HG03280 (cell line): ENCODE measurements at regions not wholly inside any gene's neighbourhood (a gene's known extent, or its start where the extent isn't known, plus 50 kb on each side); places are given as distances from the start of the nearest gene placed in this dataset.

Source experiments
- ATAC-seq: cut with Tn5 transposase; IDR thresholded peaks from one replicate; pipeline ENCODE4 v1.9.1; 2021; ENCODE audit warnings: mild to moderate bottlenecking, moderate library complexity; ENCODE audit not compliant: unreplicated experiment

DNA sequence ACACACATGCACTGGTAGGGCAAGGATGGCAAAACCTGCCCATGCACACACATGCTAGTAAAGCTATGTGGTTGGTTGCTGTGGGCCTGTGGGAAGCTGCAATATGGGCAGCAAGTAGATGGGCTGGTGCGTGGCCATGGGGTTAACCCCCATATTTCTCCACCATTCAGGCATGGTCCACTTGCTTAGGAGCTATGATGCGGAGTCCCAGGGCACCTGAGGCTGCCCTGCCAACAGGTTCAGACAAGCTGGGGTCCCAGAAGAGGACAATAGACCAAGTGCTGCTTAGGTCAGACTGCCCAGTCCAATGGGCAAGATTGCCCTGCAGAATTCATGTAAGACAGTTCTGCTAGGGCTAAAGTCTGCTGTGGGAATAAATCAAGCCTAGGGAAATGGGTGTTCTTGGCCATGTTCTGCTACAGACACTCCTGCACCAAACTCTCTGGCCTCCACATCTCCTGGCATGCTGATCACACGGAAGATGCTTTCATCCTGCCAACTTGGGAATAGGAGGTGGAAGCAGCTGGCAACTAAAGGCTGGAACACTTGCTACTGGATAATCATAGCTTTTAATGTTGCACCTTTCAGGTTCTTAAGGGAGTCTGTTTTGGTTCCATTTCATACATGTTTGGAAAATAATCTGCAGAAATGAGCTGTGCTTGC lies 646.3 kb upstream of the SLITRK1 start:
- ATAC-seq, result no peak

DNA sequence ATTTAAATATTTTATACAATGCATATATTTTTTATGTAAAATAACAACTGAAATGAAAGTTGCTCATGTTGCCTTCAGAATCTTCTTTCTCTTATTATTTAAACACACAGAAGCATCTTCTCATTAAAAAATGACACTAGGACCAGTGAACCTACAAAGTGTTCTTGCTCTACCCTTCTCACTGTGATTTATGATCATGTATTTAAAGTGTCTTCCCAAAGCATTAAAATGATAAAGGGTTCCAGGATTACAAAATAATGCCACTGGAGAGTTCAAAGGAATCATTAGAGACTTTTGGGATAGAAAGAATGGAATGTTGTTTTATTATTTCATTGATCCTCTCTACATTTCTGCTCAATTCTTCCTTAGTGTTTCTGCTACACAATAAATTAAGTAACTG lies 643.6 kb upstream of the SLITRK1 start:
- no peak for ATAC-seq

DNA sequence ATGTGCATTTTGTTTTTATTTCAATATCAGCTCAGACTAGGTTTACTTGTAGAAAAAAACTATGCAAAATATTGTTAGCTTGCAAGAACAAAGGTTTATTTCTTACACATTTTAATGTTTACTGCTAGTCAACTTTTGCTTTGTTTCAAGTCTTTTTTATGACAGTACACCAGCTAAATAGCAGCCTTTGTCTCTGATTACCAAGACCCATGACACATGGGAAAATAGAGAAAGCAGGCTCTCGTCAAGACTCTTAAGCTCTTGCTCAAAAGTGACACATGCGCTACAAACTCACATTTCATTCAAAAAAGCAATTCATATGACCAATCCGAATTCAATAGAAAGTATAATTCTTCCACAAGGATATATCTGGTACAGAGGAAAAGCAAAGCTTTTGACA lies 642.3 kb upstream of the SLITRK1 start:
- no peak for ATAC-seq

DNA sequence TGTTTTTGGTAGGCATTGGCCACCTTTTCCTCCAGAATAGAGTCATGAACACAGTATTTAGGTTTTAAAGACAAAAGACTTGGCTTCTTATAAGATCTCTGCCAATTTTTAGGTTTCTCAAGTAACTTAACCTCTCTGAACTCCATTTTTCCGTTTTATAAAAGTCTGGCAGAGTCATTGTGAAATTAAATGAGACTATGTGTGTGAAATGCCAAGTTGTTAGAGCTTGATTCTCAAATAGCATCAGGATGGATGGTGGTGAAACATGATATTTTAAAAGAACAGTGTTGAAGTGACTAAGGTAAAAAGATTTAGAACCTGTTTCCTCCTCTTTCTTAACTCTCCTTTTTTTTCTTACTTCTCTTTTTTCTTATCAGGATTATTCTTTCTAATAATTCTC lies 617.7 kb upstream of the SLITRK1 start:
- ATAC-seq, result no peak

DNA sequence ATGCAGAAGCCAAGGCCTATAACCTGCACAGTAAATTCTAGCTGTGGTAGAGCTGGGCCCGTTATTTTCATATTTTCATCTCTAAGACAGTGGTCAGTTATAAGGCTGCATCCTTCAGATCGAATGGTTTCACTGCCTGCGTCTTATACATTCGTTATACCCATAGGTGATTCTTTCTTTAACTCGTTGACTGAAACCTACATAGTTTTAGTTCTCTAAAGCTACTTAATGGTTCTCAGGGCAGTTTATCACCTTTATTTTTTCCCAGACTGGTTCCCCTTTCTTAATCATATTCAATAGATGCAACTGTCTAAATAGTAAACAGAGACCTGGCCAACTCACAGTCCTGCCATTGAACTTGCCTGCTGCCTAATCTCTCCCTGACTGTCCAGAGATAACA lies 615.3 kb upstream of the SLITRK1 start:
- no peak for ATAC-seq

GRCh38 chr13:84491952-84492351 lies 609.7 kb upstream of the SLITRK1 start:
- no peak for ATAC-seq

- ATAC-seq, result no peak
Measured at GRCh38 chr13:84487752-84488151, 605.5 kb upstream of the SLITRK1 start.

GRCh38 chr13:84481958-84482357 lies 599.7 kb upstream of the SLITRK1 start:
- no peak for ATAC-seq

- ATAC-seq, result no peak
Measured at GRCh38 chr13:84479656-84480055, 597.4 kb upstream of the SLITRK1 start.

- no peak for ATAC-seq
Measured at GRCh38 chr13:84470528-84470927, 588.3 kb upstream of the SLITRK1 start.

DNA sequence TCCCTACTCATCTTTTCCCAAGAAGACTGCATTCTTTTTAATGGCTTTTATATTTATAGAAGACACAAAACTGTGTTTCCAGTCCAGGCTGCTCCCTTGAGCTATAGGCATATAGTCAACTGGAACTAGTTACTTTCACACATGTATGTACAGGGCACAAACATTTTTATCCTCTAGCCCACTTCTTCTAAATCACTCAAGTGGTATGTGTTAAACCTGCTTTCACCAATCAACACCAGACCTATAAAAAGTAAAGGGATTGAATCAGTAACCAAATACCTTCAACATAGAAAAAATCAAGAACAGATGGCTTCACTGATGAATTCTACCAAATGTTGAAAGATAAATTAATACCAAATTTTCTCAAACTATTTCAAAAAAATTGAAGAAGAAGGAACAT lies 584.2 kb upstream of the SLITRK1 start:
- no peak for ATAC-seq

- ATAC-seq, result no peak
Measured at GRCh38 chr13:84460989-84461388, 578.7 kb upstream of the SLITRK1 start.

DNA sequence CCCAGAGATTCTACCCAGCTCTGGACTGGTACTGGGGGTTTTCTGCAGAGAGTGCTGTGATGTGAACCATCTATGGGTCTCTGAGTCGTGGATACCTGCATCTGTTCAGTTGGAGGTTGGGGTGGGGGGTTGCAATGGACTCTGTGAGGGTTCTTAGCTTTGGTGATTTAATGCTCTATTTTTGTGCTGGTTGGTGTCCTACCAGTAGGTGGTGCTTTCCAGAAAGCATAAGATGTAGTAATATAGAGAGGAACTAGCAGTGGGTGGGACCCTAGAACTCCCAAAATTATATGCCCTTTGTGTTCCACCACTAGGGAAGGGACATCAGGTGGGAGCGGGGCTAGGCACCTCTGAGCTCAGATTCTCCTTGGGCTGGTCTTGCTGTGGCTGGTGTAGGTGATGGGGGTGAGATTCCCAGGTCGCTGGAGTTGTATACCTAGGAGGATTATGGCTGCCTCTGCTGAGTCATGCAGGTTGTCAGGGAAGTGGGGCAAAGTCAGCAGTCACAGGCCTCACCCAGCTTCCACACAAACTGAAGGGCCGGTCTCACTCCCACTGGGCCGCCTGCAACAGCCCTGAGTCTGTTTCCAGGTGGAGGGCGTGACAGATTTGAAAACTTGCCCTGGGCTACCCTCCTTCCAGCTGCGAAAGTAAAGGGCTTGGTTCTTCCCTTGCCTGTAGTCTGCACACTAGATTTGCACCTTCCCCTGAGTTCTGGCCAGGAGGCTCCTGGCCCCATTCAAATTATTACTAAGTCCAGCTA lies 573.0 kb upstream of the SLITRK1 start:
- ATAC-seq, result no peak

DNA sequence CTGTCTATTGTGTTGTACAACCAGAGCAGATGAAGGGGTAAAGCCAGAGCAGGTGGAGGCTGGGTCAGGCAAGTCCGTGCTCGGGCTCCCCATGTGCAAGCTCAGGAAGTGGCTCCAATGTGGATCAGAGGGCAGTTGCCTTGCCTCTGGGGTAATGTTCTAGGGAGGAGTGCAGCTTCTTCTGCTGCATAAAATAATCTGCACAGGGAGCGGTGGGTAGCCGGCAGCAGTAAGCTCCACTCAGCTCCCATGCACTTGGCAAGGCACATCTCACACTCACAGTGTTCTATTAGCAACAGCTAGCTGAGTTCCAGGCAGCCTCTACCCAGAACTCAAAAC lies 565.3 kb upstream of the SLITRK1 start:
- ATAC-seq, result no peak

DNA sequence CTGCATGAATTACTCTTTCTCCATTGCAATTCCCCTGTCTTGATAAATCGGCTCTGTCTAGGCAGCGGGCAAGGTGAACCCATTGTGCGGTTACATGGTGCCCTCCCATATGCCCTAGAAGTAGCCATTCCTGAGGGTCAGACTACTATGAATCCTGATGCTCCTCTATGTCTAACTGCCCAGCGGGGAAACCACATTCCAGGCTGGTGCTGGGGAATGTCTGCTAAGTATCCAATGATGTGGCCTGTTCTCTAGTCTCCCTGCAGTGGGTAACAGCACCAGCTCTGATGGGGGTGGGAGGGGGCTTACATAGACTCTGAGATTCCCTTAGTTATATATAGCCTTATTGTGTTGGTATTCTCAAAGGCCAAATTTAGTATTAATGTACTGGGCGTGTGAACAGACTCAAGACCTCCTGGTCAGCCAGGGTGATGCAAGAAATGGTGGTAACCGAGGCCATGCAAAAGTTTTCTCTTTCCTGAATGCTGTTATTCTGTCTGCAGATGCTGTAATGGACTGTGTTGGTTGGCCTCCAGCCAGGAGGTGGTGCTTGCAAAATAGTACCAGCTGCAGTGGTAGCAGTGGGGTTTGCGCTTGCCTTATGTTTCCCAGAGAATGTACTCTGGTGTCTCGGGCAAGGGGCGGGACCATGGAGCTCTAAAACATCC lies 564.8 kb upstream of the SLITRK1 start:
- no peak for ATAC-seq

DNA sequence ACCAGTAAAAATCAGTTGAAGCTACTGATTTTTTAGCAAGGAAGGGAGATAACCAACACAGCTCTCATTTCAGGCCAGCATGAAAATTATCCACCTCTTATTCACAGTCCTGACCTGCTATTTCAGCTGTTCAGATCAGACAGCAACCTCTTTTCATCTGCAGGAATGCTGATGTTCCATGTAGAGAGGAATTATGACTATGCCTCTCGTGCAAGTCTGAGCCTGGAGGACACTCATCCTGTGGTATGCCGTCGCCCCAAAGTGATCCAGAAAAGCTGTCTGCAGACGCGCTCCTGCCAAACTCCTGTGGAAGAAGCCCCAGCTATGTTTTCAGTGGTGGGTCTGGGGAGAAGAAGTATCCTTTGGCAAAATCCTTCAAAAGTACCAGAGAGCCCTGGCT lies 563.5 kb upstream of the SLITRK1 start:
- no peak for ATAC-seq

DNA sequence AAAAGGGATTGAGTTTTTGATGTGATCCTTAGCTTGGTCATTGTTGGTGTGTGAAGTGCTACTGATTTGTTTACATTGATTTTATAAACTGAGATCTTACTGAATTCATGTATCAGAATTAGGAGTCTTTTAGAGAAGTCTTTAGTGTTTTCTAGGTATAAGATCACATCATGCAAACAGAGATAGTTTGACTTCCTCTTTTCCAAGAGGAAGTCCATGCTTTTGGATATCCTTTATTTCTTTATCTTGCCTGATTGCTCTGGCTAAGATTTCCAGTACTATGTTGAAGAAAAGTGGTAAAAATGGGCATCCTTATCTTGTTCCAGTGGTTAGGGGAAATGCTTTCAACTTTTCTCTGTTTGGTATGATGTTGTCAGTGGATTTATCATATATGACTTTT lies 561.2 kb upstream of the SLITRK1 start:
- ATAC-seq, result no peak

DNA sequence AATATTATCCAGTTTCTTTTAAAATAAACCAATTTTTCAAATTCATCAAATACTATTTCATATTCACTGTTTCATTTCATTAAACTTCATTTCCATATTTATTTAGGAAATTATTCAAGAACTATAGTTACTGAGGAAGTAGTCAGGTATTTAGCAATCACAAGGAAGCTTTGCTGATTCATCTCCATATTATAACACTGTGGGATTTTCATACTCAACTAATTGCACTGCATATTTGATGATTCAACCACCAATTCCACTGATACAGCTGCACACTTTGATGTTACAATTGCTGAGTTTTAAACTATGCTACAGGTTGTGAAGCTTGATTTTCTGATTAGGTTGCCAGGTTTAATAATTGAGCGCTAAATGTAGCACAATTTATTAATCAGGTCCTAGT lies 556.8 kb upstream of the SLITRK1 start:
- no peak for ATAC-seq

DNA sequence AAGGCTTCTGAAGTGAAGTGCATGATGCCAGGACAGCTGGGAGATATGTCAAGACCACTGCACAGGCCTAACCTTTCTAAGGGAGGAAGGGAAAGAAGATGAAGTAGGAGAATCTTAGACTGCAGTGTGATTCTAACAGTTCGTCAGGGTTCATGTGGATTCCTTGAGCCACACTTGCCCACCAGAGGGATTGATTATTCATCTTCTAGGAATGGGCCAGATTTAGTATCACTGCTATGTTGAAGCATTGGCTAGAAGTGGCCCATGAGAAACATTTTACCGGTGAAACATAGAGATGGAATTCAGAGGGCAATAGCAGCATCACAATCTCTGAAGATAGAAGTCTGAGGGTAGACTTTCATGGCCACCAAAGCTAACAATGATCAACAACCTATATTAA lies 550.8 kb upstream of the SLITRK1 start:
- ATAC-seq, result no peak

DNA sequence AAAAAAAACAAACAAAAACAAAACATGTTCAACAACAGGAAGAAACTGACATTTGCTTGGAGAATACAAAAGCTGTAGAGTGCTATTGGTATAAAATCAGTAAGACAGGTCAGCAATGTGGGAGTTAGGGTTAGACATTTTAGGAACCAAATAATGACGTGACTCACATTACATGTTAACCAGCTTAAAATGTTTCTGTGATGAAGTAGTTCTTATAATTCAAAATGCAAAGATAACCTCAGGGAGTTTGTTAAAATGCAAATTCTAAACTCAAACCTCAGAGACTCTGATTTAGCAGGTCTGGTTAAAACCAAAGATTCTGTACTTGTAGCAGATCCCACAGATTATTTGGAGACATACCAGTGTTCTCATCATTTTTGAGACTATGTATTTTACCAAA lies 549.4 kb upstream of the SLITRK1 start:
- no peak for ATAC-seq

GRCh38 chr13:84430446-84430845 lies 548.2 kb upstream of the SLITRK1 start:
- ATAC-seq, result no peak

DNA sequence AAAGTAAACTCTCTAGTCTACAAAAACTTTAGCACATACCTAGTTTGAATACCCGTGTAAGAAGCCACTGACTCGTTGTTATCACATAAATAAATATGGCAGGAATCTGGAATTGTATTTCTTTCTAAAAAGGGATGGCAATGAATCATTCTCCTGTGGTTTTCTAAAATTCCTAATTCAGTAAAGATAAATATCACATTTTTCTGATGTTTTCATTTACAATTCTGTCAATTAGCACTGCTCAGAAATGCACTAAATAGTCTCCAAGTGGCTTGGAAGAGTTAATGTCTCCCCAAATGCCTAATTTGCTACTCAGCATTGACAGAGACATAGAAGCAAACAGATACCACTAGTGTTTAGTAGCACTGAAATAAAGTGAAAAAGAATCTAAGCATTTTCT lies 547.7 kb upstream of the SLITRK1 start:
- ATAC-seq, result no peak
